ENCODE measurements at regions not wholly inside any gene's neighbourhood (a gene's known extent, or its start where the extent isn't known, plus 50 kb on each side); places are given as distances from the start of the nearest gene placed in this dataset.
A peak's percentile ranks its signal among the peaks of the same experiment; 100 is the strongest.

GRCh38 chr7:115218076-115218475 is 296.2 kb downstream of the MDFIC start:
- no peaks in the 10 kb centered on the region for H4K20me1 ChIP-seq (ENCODE audit: insufficient read depth, low read length)
- TF ChIP-seq EZH2 (IDR thresholded peaks at IDR 0.05; ENCODE audit: borderline replicate concordance, low read length) (no peak), CTCF (IDR thresholded peaks at IDR 0.05; ENCODE audit: low read length) (no peak)
- no peak overlapping the region for H3K4me3 ChIP-seq (ENCODE audit: low read depth, low read length, poor library complexity, severe bottlenecking)
- H3K4me1 ChIP-seq (ENCODE audit: insufficient read depth, low read length, severe bottlenecking) = no peaks in the 10 kb centered on the region
- H3K4me2 ChIP-seq (ENCODE audit: low read length) = no peak overlapping the region
- no peaks in the 10 kb centered on the region for H3F3A ChIP-seq (ENCODE audit: insufficient read depth, low read length)
- no peak overlapping the region for H3K27ac ChIP-seq (ENCODE audit: low read depth, low read length, poor library complexity, severe bottlenecking)
- H3K9me2 ChIP-seq (ENCODE audit: low read depth, low read length) = no peaks in the 10 kb centered on the region
- H3K36me3 ChIP-seq (ENCODE audit: insufficient read depth, low read length) = no peaks in the 10 kb centered on the region
- no peaks in the 10 kb centered on the region for H3K79me2 ChIP-seq (ENCODE audit: insufficient read depth, low read length)
- H3K9ac ChIP-seq (ENCODE audit: low read length) = no peak overlapping the region
- no peaks in the 10 kb centered on the region for H3K9me3 ChIP-seq (ENCODE audit: low read length)
- H2AFZ ChIP-seq (ENCODE audit: low read length) = no peak overlapping the region
- no peaks in the 10 kb centered on the region for H3K27me3 ChIP-seq (ENCODE audit: insufficient read depth, low read length)

GRCh38 chr7:115217373-115217772 is 295.5 kb downstream of the MDFIC start:
- H3K4me2 ChIP-seq (ENCODE audit: low read length) = no peak overlapping the region
- no peaks in the 10 kb centered on the region for H3F3A ChIP-seq (ENCODE audit: insufficient read depth, low read length)
- TF ChIP-seq EZH2 (IDR thresholded peaks at IDR 0.05; ENCODE audit: borderline replicate concordance, low read length) (no peak), CTCF (IDR thresholded peaks at IDR 0.05; ENCODE audit: low read length) (peak; percentile 16; the same call in 1 of the 2 replicates)
- no peaks in the 10 kb centered on the region for H3K9me3 ChIP-seq (ENCODE audit: low read length)
- no peaks in the 10 kb centered on the region for H4K20me1 ChIP-seq (ENCODE audit: insufficient read depth, low read length)
- H3K9ac ChIP-seq (ENCODE audit: low read length) = no peak overlapping the region
- H3K4me1 ChIP-seq (ENCODE audit: insufficient read depth, low read length, severe bottlenecking) = no peaks in the 10 kb centered on the region
- H3K36me3 ChIP-seq (ENCODE audit: insufficient read depth, low read length) = no peaks in the 10 kb centered on the region
- no peaks in the 10 kb centered on the region for H3K9me2 ChIP-seq (ENCODE audit: low read depth, low read length)
- H3K27ac ChIP-seq (ENCODE audit: low read depth, low read length, poor library complexity, severe bottlenecking) = no peak overlapping the region
- no peak overlapping the region for H3K4me3 ChIP-seq (ENCODE audit: low read depth, low read length, poor library complexity, severe bottlenecking)
- H2AFZ ChIP-seq (ENCODE audit: low read length) = no peak overlapping the region
- H3K27me3 ChIP-seq (ENCODE audit: insufficient read depth, low read length) = no peaks in the 10 kb centered on the region
- H3K79me2 ChIP-seq (ENCODE audit: insufficient read depth, low read length) = no peaks in the 10 kb centered on the region

- Histone ChIP-seq H3F3A (ENCODE audit: insufficient read depth, low read length) (no peaks in the 10 kb centered on the region), H3K9me2 (ENCODE audit: low read depth, low read length) (no peaks in the 10 kb centered on the region), H3K27me3 (ENCODE audit: insufficient read depth, low read length) (no peaks in the 10 kb centered on the region), H3K4me3 (ENCODE audit: low read depth, low read length, poor library complexity, severe bottlenecking) (no peak overlapping the region), H3K27ac (ENCODE audit: low read depth, low read length, poor library complexity, severe bottlenecking) (no peak overlapping the region), H3K36me3 (ENCODE audit: insufficient read depth, low read length) (no peaks in the 10 kb centered on the region), H3K4me2 (ENCODE audit: low read length) (no peak overlapping the region), H3K9me3 (ENCODE audit: low read length) (no peaks in the 10 kb centered on the region), H4K20me1 (ENCODE audit: insufficient read depth, low read length) (no peaks in the 10 kb centered on the region), H3K79me2 (ENCODE audit: insufficient read depth, low read length) (no peaks in the 10 kb centered on the region), H3K4me1 (ENCODE audit: insufficient read depth, low read length, severe bottlenecking) (no peaks in the 10 kb centered on the region), H3K9ac (ENCODE audit: low read length) (no peak overlapping the region), H2AFZ (ENCODE audit: low read length) (no peak overlapping the region)
- TF ChIP-seq CTCF (IDR thresholded peaks at IDR 0.05; ENCODE audit: low read length) = no peak
- TF ChIP-seq EZH2 (IDR thresholded peaks at IDR 0.05; ENCODE audit: borderline replicate concordance, low read length) = no peak
Measured at GRCh38 chr7:115216652-115217051, 294.8 kb downstream of the MDFIC start.

Measured in OCI-LY1 (cell line).